Stimulated activated CD4-positive, alpha-beta T cell treated with anti-CD3 and anti-CD28 coated beads, Interleukin-1b, Interleukin-23, amount 100 ng/mL, for 1 hour (primary cell): ENCODE measurements at regions not wholly inside any gene's neighbourhood (a gene's known extent, or its start where the extent isn't known, plus 50 kb on each side); places are given as distances from the start of the nearest gene placed in this dataset.
"Not testable (repeated sequence)": the region's sequence is repeated elsewhere in the genome, so short reads cannot be mapped to it uniquely, and the experiment has no call there.

Source experiments
- DNase-seq, 2 donors: peaks; one replicate each; pipeline ENCODE4 v3.0.0-alpha.2; 2020; ENCODE audit warnings: low read depth in 2 of 2

DNA sequence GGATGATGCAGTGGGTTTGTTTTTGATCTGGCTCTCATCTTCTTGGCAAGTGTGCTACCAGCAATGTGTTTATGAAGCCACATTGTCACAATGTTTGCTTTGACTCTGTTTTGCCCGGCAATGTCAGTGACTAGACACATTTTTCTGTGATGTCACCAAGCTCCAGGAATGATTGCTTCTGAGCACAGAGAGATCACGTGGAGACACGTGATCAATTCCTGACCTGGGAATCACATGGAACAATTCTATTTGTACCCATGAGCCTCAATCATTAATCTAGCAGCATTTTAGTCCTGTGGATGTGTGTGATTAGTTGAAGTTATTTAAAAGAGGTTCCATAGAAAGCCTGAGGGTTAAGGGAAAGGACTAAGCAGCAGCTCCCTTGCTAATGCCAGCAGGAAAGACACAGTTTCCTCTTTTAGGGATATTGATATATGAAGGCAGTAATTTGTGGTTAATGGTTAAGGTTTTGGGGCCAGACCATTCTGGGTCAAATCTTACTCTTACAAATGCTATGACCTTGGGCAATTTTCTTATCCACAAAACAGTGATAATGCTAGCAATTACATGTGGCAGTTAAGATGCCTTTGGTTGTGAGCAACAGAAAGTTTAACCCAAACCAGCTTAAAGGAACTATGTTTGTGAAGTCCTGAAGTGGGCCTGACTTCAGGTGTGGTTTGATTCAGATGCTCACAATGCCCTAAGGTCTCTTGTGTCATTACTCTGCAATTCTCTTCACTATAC, 59.0 kb downstream of the FASLG start:
- no peak for DNase-seq

DNA sequence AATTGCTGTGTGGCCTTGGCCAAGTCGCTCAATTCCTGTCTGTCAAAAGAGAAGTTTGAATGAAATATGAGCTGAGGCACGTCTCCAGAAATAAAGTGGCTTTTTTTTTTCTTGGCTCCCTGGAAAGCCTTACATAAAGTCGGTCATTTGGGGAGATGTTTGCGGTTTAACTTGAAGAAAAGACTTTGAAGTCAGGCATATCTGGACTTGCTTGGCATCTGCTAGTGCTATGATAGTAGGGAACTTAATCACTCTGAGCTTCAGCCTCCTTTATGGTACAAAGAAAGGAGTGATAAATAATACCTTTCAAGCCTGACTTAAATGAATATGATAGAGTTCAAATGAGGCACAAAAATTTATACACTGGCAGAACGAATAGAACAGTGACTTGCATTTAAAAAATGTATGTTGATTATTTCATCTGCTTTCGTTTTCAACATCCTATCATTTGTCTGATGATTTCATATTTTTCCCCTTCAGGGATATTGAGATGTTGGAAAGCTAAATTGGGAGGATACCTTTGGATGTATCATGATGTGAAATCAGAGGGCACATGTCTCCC, 60.2 kb downstream of the FASLG start:
- DNase-seq: no peak

DNA sequence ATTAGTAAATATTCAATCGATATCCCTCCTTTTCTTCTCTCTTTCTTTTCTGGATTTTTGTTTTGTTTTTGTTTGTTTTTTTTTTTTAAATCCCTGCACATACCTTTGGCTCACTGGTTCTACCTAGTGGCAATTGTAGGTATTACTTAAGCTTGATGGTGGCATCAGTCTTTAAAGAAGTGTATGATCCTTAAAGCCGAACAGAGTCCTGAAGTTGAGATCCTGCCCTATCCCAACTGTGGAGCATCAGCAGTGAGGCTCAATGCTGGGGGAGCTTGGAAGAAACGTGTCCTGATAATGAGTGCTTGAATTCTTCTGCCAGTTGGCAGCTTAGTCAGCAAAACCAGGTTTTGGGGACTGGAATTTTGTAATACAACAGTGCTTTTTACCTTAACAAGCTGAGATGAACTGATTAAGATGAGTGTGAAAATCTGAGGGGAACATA, 60.8 kb downstream of the FASLG start:
- no peak for DNase-seq

DNA sequence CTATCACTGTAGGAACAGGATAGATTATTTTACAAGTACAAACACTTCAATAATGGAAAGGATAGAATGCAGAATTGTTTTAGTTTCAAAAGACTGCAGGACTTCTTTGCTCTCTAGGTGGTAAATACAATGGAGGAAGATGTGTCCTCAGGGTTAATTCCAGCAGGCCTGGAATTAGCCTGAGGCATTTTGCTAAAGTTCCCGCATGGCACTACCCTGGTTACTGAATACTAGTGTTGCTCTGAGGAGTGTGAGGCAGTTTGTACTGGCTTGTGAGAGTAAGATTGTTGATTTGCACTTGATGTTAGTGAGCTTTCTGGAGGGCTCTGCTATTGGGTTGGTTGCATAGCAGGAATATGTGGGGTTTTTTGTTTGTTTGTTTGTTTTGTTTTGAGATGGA, 61.4 kb downstream of the FASLG start:
- DNase-seq: no peak

DNA sequence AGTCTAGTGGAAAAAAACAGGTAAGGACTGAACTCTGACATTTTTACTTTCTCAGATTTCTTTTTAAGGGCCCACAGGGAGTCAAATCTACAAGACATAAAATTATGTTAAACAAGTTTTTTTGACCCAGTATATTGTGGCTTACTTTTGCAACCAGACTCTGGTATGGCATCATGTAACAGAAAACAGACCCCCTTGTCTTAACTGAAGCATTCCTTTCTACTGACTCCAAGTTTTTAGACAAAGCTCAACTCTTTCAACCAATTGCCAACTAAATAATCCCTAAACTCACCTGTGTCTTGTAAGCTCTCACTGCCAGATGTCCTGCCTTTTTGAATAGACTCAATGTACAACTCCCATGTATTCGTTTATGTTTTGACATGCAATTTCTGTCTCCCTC, 64.3 kb downstream of the FASLG start:
- DNase-seq: no peak

DNA sequence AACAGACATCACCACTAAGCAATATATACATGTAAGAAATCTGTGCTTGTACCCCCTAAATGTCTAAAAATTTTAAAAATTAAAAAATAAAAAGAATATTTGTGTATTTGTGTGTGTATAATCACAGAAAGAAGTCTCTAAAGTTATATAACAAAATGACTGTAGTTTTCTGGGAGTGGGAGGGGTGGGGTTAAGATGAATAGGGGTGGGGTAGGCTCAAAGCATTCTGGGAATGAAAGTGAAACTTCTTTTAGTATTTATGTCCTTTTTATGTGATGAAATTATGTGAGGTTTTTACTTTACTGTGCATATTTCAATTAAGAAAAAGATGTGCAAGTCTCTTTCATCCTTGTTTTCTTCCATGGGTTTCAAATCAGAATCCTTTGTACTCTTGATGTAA, 65.3 kb downstream of the FASLG start:
- DNase-seq: no peak

DNA sequence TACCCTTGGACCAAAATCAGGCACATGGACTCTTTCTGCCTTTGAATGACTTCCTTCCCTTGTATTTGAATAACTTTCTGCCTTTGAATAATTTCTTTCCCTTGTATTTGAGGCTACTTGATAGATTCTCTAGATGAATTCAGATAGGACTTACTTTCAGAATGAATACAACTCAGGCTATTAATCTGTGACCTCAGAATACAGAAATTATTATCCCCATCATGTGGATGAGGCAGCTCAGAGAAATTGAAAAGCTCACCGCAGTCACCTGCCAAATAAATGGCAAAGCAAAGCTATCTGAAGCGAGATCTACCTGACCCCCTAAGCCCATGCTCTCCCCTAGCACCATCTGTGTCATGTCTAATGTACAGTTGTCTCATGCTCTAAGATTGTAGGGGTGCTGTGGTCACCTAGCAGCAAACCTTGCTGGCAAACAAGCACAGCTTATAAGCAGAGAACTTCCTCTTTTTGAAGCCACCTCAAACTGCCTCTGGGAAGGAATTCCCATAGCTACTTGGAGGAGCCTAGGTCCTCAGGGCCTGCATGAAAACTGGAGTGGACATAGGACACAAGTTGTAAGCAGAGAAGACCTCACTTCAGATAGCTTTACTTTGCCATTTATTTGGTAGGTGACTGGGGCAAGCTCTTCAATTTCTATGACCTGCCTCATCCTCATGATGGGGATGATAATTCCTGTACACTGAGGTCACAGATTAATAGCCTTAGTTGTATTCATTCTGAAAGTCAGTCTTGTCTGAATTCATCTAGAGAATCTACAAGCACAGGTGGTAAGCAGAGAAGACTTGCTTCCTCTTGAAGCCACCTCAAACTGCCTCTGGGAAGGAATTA, 66.1 kb downstream of the FASLG start:
- no peak for DNase-seq

DNA sequence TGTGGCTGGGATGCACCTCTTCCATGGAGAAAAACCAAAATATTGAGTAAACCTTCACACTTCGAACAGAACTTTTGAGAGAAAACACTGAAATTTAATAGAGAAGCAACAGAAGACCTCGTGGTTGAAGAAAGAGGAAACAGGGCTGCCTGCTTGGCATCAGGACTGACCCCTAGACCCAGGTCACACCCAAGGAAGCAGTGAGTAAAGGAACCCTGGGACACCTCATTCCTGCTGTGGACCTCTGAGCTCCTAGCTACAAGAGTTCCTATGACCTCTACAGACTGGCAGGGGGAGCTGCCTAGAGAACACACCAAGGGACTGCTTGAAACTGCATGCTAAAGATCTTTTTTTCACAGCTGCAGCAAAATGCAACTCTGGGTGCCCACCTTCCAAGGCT, 67.8 kb downstream of the FASLG start:
- no peak for DNase-seq

DNA sequence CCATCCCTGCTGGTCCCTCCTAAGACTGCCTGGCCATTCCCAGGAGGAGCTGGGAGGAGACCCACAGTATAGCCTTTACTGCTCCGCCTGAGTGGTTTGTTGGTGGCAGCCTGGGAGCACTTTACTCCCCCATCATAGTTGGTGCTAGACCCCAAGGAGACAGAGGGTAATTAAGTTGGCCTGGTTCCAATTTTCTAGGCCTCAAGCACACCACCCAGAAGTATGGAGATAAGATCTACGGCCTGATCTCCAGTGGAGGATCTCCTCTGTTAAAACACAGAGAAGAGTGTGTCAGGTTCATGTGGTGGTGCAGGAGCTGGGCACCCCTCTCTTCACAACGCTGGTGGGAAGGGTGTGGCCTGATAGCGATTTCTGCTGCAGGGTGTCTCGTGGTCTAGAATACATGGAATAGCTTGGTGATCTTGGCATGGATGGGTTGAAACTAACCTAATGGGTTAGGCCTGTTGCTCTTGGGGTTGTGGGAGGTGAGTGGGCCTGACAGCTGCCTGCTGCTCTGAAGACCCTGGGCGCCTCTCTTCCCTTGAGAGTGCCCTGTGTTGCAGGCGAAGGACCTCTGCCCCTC, 68.5 kb downstream of the FASLG start:
- no peak for DNase-seq

DNA sequence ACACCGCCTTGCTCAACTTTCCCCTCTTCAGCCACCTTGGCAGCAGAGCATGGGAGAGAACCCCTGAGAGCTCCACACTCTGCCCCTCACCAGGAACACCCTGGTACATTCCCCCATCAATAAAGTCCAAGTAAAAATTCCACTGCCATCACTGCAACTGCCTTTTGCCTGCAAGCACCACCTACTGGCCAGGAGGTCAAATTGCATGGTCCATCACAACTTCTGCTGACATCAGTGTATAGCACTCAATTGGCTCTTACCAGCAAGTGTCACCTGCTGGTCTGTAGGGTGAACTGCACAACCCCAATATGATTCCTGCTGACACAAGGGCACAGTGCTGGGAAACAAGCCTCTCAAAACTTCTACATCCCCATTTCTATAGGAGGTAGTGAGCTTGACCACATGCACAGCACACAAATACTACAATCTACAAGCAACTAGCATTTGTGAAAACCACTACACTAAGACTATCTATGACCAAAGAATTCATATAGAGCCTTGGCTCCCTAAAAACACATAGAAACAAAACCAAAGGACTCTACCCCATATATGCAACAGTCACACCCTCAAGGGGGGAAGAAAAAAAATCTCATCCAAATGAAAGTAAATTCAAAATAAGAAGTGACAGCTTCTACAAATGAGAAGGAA, 69.2 kb downstream of the FASLG start:
- no peak for DNase-seq

DNA sequence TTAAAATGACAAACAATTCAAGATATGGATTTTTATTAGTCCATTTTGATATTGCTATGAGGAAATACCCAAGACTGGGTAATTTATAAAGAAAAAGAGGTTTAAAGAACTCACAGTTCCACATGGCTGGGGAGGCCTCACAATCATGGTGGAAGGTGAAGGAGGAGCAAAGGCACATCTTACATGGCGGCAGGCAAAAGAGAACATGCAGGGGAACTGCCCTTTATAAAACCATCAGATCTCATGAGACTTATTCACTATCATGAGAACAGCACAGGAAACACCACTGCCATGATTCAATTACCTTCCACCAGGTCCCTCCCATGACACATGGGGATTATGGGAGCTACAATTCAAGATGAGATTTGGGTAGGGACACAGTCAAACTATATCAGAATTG, 69.8 kb downstream of the FASLG start:
- DNase-seq: not testable (repeated sequence)

DNA sequence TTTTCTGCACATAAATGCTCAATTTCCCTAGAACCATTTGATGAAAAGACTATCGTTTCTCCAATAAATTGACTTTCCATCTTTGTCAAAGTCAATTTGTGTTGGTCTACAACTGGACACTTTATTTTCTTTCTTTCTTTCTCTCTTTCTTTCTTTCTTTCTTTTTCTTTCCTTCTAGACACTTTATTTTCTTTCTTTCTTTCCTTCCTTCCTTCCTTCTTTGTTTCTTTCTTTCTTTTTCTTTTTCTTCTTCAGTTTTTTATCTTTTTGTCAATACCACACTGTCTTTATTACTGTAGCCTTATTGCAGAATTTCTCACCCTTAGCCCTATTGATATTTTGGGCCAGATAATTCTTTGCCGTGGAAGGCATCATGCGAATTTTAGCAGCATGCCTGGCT, 73.5 kb downstream of the FASLG start:
- no peak for DNase-seq

DNA sequence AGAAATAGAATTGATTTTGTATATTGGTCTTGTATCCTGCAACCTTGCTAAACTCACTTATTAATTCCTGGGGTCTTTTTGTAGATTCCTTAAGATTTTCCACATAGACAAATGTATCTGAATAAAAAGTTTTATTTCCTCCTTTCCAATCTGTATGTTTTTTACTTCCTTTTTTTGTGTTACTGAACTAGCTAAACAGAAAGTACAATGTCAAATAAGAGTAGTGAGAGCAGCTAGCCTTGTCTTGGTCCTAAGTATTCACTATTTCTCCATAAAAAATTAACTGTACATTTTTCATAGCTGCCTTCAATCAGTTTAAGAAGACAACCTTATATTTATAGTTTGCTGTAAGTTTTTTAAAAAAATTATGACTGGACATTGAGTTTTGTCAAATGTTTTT, 74.9 kb downstream of the FASLG start:
- no peak for DNase-seq

DNA sequence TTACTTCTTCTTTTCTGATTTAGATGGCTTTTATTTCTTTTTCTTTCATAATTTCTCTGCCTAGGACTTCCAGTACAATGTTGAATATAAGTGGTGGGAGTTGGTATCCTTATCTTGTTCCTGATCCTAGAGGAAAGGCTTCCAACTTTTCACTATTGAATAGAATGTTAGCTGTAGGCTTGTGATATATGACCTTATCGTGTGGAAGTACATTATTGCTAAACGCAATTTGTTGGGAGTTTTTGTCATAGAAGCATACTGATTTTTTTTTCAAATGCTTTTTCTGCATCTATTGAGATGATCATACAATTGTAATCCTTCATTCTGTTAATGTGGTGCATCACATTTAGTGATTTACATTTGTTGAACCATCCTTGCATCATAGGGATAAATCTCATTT, 79.5 kb downstream of the FASLG start:
- DNase-seq: no peak

DNA sequence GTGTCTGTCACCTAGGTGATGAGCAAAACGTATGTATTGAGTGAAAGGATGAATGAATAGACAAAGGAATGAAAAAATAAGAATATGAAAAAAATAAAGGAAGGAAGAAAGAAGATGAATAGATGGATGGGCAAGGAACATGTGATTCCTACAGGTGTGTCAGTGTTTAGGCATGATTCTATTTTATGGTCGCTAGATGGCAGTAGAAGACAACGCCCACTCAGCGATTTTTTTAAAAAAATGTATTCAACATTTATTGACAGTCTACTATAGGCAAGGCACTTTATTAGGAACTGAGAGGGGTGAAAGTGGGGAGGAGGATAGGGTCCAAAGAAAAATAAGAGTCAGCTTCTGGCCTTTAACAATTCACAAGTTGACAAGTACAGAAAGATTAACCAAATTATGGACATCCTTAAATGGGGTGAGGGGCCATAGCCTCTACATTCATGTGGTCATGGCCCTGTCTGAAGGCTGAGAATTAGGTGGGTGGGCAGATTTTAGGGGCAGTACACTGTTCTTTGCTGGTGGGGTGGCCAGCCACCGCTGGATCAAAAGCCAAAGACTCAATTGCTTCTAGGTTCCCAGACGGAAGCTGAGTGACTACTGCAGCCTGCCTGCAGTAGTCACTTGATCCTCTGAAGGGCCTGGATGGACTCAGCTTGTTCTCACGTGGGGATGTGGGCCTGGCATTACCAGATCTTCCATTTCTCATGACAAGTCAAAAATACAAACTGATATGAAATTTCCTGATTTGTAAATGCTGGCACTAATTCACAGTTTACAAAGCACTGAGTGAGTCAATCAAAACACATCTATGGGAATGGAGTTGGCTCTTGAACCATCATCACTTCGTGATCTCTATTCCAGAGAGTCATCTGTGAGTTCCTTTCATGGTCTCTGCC, 83.9 kb downstream of the FASLG start:
- no peak for DNase-seq

DNA sequence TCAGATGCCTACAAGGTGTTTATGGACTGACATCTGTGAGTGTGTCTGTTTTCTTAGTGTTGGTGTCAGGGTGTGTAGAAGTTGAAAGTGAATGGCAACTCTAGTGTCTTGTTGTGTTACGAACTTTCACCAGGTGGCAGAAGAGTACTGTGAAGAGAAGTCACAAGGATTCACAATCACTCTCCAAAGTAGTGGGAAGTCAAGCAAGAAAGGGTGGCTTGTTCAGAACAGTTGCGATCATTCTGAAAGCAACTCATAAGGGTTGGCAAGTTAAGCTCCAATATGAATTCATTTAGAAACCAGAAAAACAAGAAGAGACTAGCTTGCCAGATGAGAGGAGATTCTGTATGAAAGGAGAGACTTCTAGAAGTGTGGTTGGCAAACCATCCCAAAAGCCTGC, 86.1 kb downstream of the FASLG start:
- DNase-seq: peak in 1 of 2 donors; percentile 15

DNA sequence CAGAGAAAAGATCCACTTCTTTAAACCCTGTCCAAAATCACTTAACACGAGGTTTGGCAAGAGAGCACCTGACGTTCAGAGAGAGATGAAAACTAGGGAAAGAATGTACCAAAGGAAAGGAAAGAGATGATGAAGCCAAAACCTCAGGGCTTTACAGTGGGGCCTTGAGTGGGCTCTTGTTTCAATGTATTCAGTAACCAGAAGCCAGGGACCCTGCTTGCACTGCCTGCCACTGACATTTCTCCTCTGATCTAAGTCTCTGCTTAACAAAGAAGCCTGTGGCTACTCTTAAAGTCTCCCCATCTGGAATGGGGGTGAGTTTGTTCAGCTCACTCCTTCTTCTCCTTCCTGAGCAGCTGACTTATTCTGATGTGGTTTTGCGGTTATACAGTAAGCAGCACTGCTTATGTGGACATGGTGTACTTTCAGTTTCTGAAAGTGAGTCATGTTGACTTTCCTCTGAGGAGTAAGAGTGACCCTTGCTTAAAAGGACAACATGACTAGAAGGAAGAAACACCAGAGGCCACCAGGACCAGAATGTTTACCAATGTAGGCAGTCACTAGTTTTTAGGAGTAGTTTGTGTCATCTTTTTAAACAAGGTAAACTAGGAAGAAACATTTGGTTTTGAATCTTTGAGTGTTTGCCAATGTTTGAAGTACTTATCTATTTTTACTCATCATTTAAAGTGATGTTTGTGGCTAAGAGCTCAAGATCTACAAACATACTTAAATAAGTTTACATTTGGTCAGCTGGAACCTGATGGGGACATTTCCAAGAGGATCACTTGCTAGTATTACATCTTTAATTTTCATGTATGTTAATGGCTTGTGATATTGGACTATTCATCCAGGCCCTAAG, 87.4 kb downstream of the FASLG start:
- DNase-seq: no peak

DNA sequence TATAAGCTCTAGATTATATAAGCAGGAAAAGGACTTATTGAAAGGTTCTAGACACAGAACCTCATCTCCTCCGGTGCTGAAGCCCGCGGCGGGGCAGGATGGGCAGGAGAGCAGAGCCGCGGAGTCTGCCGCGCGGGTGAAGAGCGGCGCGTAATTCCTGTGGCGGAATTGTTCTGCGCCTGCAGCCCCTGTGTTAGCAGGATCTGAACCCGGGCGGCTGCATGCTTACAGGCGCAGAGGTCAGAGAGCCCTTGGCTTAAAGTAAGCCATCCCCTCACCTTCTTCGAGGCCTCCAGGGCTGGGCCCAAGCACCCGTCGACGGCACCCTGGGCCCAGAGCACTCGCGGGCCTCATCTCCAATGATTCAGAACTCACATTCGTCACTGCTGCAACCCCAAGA, 89.3 kb downstream of the FASLG start:
- no peak for DNase-seq

DNA sequence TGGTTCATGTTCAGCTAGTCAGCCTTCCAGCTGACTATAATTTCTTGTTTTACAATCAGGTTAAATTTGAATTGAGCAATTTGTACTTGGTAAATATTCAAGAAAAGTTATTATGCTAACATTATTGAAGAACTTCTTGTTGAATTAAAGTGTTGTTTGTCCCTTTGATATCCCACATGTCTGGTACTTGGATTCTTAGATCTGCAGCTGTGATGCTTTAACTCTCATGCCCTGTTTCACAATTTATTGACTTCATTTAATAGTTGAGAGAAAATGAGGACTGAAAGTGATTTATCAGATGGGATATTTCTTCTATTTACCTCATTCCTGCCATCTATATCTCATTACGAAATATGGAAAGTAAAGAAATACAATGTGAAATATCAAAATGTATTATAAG, 92.8 kb downstream of the FASLG start:
- no peak for DNase-seq

DNA sequence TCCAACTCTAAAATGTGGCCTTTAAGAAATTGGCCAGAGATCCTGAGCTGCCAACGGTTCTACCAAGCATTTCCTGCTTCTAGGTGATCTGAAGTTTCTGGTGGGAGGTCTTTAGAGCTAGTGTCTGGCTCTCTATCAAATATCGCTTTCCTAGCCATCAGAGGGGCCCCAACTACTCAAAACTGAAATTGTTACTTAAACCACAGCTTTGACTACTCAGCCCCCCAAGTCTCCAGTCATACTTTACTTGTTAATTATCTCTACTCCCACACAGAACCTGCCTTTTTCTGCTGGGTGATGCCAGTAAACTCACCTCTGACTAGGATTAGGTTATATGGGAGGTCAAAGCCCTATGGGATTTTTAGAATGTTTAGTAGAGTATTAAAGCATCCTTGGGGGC, 95.1 kb downstream of the FASLG start:
- no peak for DNase-seq
